MCF 10A (cell line): ENCODE measurements at regions not wholly inside any gene's neighbourhood (a gene's known extent, or its start where the extent isn't known, plus 50 kb on each side); places are given as distances from the start of the nearest gene placed in this dataset.
"Not testable (repeated sequence)": the region's sequence is repeated elsewhere in the genome, so short reads cannot be mapped to it uniquely, and the experiment has no call there.

Source experiments
- BruUV-seq: library from RNA; stranded (reverse); fragments of 400-500 nt; replicated peaks from 2 replicates; lab custom pipeline; 2021; lab: Mats Ljungman, UMichigan
- CTCF ChIA-PET: fragments of 300-600 bp; sonication (Branson Sonifier 250); formaldehyde crosslinking; extraction: SDS; loops from one replicate; lab custom pipeline; 2021; ENCODE audit warnings: antibody characterized with exemption, inconsistent platforms; lab: Yijun Ruan, JAX
- POLR2A ChIA-PET: fragments of 300-600, 350-650 bp; sonication (Branson Sonifier 250); formaldehyde crosslinking; extraction: SDS; loops from one replicate; lab custom pipeline; 2020; ENCODE audit warnings: antibody characterized with exemption, inconsistent platforms; lab: Yijun Ruan, JAX
- DNase-seq: peaks from one replicate; pipeline ENCODE4 v3.0.0-alpha.2; 2018; ENCODE audit not compliant: unreplicated experiment
- H3K27ac Mint-ChIP-seq: one replicate; pipeline ENCODE4 v1.8.0; 2022; ENCODE audit warnings: mild to moderate bottlenecking, low read depth, mixed read lengths; ENCODE audit not compliant: unreplicated experiment
- H3K27me3 Mint-ChIP-seq: one replicate; pipeline ENCODE4 v1.8.0; 2022; ENCODE audit warnings: mixed read lengths; ENCODE audit not compliant: insufficient read depth, unreplicated experiment
- H3K36me3 Mint-ChIP-seq: one replicate; pipeline ENCODE4 v1.8.0; 2022; ENCODE audit warnings: mild to moderate bottlenecking, moderate library complexity, mixed read lengths; ENCODE audit not compliant: insufficient read depth, unreplicated experiment
- H3K4me1 Mint-ChIP-seq: one replicate; pipeline ENCODE4 v1.8.0; 2022; ENCODE audit warnings: mixed read lengths; ENCODE audit not compliant: insufficient read depth, unreplicated experiment
- H3K4me3 Mint-ChIP-seq: one replicate; pipeline ENCODE4 v1.8.0; 2022; ENCODE audit warnings: mild to moderate bottlenecking, moderate library complexity, mixed read lengths; ENCODE audit not compliant: unreplicated experiment
- H3K9me3 Mint-ChIP-seq: one replicate; pipeline ENCODE4 v1.8.0; 2022; ENCODE audit warnings: mixed read lengths; ENCODE audit not compliant: unreplicated experiment
- intact Hi-C: fragments of 100-400 bp; cut with micrococcal nuclease; formaldehyde crosslinking; loops from 2 replicates; pipeline ENCODE4 v1.14.1; 2022
- TF ChIP-seq, protein P1 (sequence below): fragments of 200-600 bp; IDR thresholded peaks from one replicate; pipeline ENCODE4 v1.8.0; 2022; ENCODE audit warnings: antibody characterized with exemption, mild to moderate bottlenecking; ENCODE audit not compliant: unreplicated experiment

DNA sequence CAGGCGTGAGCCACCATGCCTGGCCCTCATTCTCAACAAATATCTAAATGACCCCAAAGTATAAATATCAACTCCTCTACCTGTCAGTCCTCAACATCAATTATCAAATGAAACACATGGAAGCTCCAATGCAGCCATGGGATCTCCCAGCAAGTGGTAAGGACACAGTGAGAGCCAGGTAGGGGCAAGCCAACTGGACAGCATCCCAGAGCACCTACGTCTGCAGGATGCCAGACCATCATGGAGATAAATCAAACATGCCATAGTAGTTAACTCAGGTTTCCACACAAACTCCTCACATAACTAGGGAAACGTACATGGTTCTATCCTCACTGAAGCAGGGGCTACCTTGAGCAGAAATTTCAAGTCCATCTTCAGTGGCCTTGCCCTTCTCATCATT lies 159.9 kb upstream of the MED14 start:
- intact Hi-C loops, result no loop called here
- DNase-seq, result no peak
- no TSS peak for BruUV-seq
- Mint-ChIP-seq H3K27ac (no peak overlapping the region), H3K36me3 (no peaks in the 10 kb centered on the region), H3K4me3 (no peak overlapping the region), H3K9me3 (no peaks in the 10 kb centered on the region), H3K4me1 (no peaks in the 10 kb centered on the region), H3K27me3 (peaks cover 67% of the 10 kb centered on the region)
- POLR2A ChIA-PET, result no interaction called here
- CTCF ChIA-PET, result interaction anchor here (1.7 kb wide), 1 partner anchor 17 kb away, joined by 4 read pairs; no protein-coding TSS in a partner anchor
- TF ChIP-seq, protein P1, sequence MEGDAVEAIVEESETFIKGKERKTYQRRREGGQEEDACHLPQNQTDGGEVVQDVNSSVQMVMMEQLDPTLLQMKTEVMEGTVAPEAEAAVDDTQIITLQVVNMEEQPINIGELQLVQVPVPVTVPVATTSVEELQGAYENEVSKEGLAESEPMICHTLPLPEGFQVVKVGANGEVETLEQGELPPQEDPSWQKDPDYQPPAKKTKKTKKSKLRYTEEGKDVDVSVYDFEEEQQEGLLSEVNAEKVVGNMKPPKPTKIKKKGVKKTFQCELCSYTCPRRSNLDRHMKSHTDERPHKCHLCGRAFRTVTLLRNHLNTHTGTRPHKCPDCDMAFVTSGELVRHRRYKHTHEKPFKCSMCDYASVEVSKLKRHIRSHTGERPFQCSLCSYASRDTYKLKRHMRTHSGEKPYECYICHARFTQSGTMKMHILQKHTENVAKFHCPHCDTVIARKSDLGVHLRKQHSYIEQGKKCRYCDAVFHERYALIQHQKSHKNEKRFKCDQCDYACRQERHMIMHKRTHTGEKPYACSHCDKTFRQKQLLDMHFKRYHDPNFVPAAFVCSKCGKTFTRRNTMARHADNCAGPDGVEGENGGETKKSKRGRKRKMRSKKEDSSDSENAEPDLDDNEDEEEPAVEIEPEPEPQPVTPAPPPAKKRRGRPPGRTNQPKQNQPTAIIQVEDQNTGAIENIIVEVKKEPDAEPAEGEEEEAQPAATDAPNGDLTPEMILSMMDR, result no peak

DNA sequence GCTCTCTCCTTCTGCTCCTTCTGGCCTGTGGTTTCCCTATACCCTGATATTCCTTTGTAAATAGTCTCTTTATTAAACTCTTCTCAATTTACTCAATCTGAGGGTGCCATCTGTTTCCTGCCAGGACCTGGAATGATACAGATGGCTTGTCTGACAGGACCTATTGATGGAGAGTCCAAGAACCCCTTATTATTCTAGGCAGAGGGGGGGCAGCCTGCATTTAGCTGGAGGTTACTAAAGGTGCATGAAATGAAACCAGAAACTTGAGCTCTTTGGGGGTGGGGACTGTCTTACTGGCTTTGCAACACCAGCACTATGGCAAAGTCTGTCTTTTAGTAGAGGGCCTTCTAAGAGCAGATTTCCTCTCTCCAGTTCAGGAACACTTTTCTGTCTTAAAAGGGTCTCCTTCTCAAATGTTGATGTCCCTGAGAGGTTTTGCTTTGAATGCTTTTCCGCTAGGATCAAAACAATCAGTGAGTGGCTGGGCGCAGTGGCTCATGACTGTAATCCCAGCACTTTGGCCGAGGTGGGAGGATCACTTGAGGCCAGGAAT lies 162.5 kb upstream of the MED14 start:
- no peak for DNase-seq
- no peaks in the 10 kb centered on the region for H3K4me1 Mint-ChIP-seq
- H3K27me3 Mint-ChIP-seq, result peaks cover 67% of the 10 kb centered on the region
- ChIA-PET POLR2A (interaction anchor here (0.7 kb wide), 1 partner anchor 545 kb away, joined by 3 read pairs; no protein-coding TSS in a partner anchor), CTCF (no interaction called here)
- BruUV-seq, result no TSS peak
- no peaks in the 10 kb centered on the region for H3K36me3 Mint-ChIP-seq
- TF ChIP-seq, protein P1, result no peak
- no peak overlapping the region for H3K4me3 Mint-ChIP-seq
- H3K27ac Mint-ChIP-seq, result no peak overlapping the region
- intact Hi-C loops, result no loop called here
- H3K9me3 Mint-ChIP-seq, result no peaks in the 10 kb centered on the region

DNA sequence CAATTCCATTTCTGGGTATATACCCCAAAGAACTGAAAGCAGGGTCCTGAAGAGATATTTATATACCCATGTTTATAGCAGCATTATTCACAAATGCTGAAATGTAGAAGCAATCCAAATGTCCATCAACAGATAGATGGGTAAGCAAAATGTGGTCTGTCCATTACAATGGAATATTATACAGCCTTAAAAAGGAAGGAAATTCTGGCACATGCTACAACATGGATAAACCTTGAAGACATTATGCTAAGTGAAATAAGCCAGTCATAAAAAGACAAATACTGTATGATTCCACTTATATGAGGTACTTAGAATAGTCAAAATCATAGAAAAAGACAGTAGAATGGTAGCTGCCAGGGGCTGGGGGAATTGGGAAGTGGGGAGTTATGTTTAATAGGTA lies 169.4 kb upstream of the MED14 start:
- H3K4me1 Mint-ChIP-seq, intact Hi-C loops, CTCF ChIA-PET, H3K36me3 Mint-ChIP-seq, POLR2A ChIA-PET, H3K4me3 Mint-ChIP-seq, DNase-seq, BruUV-seq, H3K9me3 Mint-ChIP-seq, H3K27ac Mint-ChIP-seq: not testable (repeated sequence)
- H3K27me3 Mint-ChIP-seq, result peaks cover 69% of the 10 kb centered on the region

DNA sequence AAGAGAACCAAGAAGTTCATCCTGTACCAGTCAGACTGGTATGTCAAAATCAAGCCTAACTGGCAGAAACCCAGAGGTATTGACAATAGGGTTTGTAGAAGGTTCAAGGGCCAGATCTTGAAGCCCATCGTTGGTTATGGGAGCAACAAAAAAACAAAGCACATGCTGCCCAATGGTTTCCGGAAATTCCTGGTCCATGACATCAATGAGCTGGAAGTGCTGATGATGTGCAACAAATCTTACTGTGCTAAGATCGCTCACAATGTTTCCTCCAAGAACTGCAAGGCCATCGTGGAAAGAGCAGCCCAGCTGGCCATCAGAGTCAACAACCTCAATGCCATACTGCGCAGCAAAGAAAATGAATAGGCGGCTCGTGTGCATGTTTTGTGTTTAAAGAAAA lies 172.7 kb upstream of the MED14 start:
- ChIA-PET POLR2A (no interaction called here), CTCF (interaction anchor here (0.8 kb wide), 1 partner anchor 192 kb away, joined by 4 read pairs; no protein-coding TSS in a partner anchor)
- H3K27ac Mint-ChIP-seq, result no peak overlapping the region
- BruUV-seq, result no TSS peak
- TF ChIP-seq, protein P1, result no peak
- H3K9me3 Mint-ChIP-seq, result no peaks in the 10 kb centered on the region
- no peak overlapping the region for H3K4me3 Mint-ChIP-seq
- DNase-seq, result no peak
- intact Hi-C loops, result no loop called here
- peaks cover 57% of the 10 kb centered on the region for H3K27me3 Mint-ChIP-seq
- peaks cover 8% of the 10 kb centered on the region for H3K4me1 Mint-ChIP-seq
- H3K36me3 Mint-ChIP-seq, result no peaks in the 10 kb centered on the region
